ENCODE measurements at regions not wholly inside any gene's neighbourhood (a gene's known extent, or its start where the extent isn't known, plus 50 kb on each side); places are given as distances from the start of the nearest gene placed in this dataset.
A peak's percentile ranks its signal among the peaks of the same experiment; 100 is the strongest.

GRCh38 chr7:156487811-156488533, 152.6 kb upstream of the RNF32 start:
- no peak for DNase-seq (ENCODE audit: low read depth in 2 of 3, low spot score in 1 of 3)

- DNase-seq (ENCODE audit: low read depth in 2 of 3, low spot score in 1 of 3) = no peak
These were observed 159.9 kb upstream of the RNF32 start for GRCh38 chr7:156480671-156481070.

- no peak for DNase-seq (ENCODE audit: low read depth in 2 of 3, low spot score in 1 of 3)
These were observed 161.0 kb upstream of the RNF32 start for GRCh38 chr7:156479596-156479995.

- DNase-seq (ENCODE audit: low read depth in 2 of 3, low spot score in 1 of 3) = no peak
These were observed 162.1 kb upstream of the RNF32 start for GRCh38 chr7:156478486-156478885.

- DNase-seq (ENCODE audit: low read depth in 2 of 3, low spot score in 1 of 3) = no peak
These were observed 164.9 kb upstream of the RNF32 start for GRCh38 chr7:156475666-156476065.

GRCh38 chr7:156475179-156475578, 165.4 kb upstream of the RNF32 start:
- DNase-seq (ENCODE audit: low read depth in 2 of 3, low spot score in 1 of 3) = no peak

GRCh38 chr7:156474241-156474743, 166.3 kb upstream of the RNF32 start:
- no peak for DNase-seq (ENCODE audit: low read depth in 2 of 3, low spot score in 1 of 3)

- peak in 1 of 3 donors; percentile 17 for DNase-seq (ENCODE audit: low read depth in 2 of 3, low spot score in 1 of 3)
These were observed 166.9 kb upstream of the RNF32 start for GRCh38 chr7:156473476-156474240.

GRCh38 chr7:156472267-156472666, 168.3 kb upstream of the RNF32 start:
- DNase-seq (ENCODE audit: low read depth in 2 of 3, low spot score in 1 of 3) = no peak

GRCh38 chr7:156470399-156471320, 169.9 kb upstream of the RNF32 start:
- no peak for DNase-seq (ENCODE audit: low read depth in 2 of 3, low spot score in 1 of 3)

- no peak for DNase-seq (ENCODE audit: low read depth in 2 of 3, low spot score in 1 of 3)
These were observed 173.5 kb upstream of the RNF32 start for GRCh38 chr7:156466955-156467625.

GRCh38 chr7:156466272-156466671, 174.3 kb upstream of the RNF32 start:
- DNase-seq (ENCODE audit: low read depth in 2 of 3, low spot score in 1 of 3) = no peak

GRCh38 chr7:156465186-156465585, 175.4 kb upstream of the RNF32 start:
- DNase-seq (ENCODE audit: low read depth in 2 of 3, low spot score in 1 of 3) = no peak

GRCh38 chr7:156464339-156464738, 176.2 kb upstream of the RNF32 start:
- DNase-seq (ENCODE audit: low read depth in 2 of 3, low spot score in 1 of 3) = no peak

GRCh38 chr7:156463280-156463679, 177.3 kb upstream of the RNF32 start:
- no peak for DNase-seq (ENCODE audit: low read depth in 2 of 3, low spot score in 1 of 3)

GRCh38 chr7:156461881-156462665, 178.5 kb upstream of the RNF32 start:
- no peak for DNase-seq (ENCODE audit: low read depth in 2 of 3, low spot score in 1 of 3)

GRCh38 chr7:156460858-156461627, 179.5 kb upstream of the RNF32 start:
- no peak for DNase-seq (ENCODE audit: low read depth in 2 of 3, low spot score in 1 of 3)

GRCh38 chr7:156459582-156459981, 181.0 kb upstream of the RNF32 start:
- no peak for DNase-seq (ENCODE audit: low read depth in 2 of 3, low spot score in 1 of 3)

- DNase-seq (ENCODE audit: low read depth in 2 of 3, low spot score in 1 of 3) = no peak
These were observed 181.5 kb upstream of the RNF32 start for GRCh38 chr7:156459067-156459466.
